Smooth muscle cell (in vitro differentiated cells): ENCODE measurements at regions not wholly inside any gene's neighbourhood (a gene's known extent, or its start where the extent isn't known, plus 50 kb on each side); places are given as distances from the start of the nearest gene placed in this dataset.

Experiments used
- DNase-seq: peaks from one replicate; lab custom pipeline; 2025; ENCODE audit not compliant: unreplicated experiment; lab: John Stamatoyannopoulos, UW
- H2AFZ ChIP-seq: fragments of 200-600 bp; sonication (generic); 2 replicates; pipeline ENCODE4 v1.6.0; 2016; ENCODE audit warnings: antibody characterized with exemption, low read depth, mild to moderate bottlenecking
- H3F3A ChIP-seq: fragments of 200-600 bp; sonication (generic); 2 replicates; pipeline ENCODE4 v1.6.0; 2017; ENCODE audit warnings: antibody characterized with exemption, low read depth
- H3K27ac ChIP-seq: fragments of 200-600 bp; sonication (generic); 2 replicates; pipeline ENCODE4 v1.5.1; 2016; ENCODE audit warnings: low read depth, mild to moderate bottlenecking
- H3K27me3 ChIP-seq: fragments of 200-600 bp; sonication (generic); 2 replicates; pipeline ENCODE4 v1.6.1; 2016; ENCODE audit warnings: low read depth, mild to moderate bottlenecking
- H3K36me3 ChIP-seq: fragments of 200-600 bp; sonication (generic); 2 replicates; pipeline ENCODE4 v1.5.1; 2016; ENCODE audit warnings: low read depth
- H3K4me1 ChIP-seq: fragments of 200-600 bp; sonication (generic); 2 replicates; pipeline ENCODE4 v1.5.1; 2016; ENCODE audit warnings: low read depth
- H3K4me2 ChIP-seq: fragments of 200-600 bp; sonication (generic); 2 replicates; pipeline ENCODE4 v1.6.0; 2016; ENCODE audit warnings: mild to moderate bottlenecking
- H3K4me3 ChIP-seq: fragments of 200-600 bp; sonication (generic); 2 replicates; pipeline ENCODE4 v1.5.1; 2016; ENCODE audit warnings: mild to moderate bottlenecking
- H3K79me2 ChIP-seq: fragments of 200-600 bp; sonication (generic); 2 replicates; pipeline ENCODE4 v1.6.0; 2016; ENCODE audit warnings: low read depth, mild to moderate bottlenecking
- H3K9ac ChIP-seq: fragments of 200-600 bp; sonication (generic); 2 replicates; pipeline ENCODE4 v1.6.0; 2016; ENCODE audit warnings: low read depth
- H3K9me3 ChIP-seq: fragments of 200-600 bp; sonication (generic); replicated peaks from 2 replicates; pipeline ENCODE4 v1.5.1; 2016; ENCODE audit warnings: low read depth
- H4K20me1 ChIP-seq: fragments of 200-600 bp; sonication (generic); 2 replicates; pipeline ENCODE4 v1.6.0; 2016; ENCODE audit warnings: low read depth
- WGBS: methylation state at CpG from one replicate; pipeline ENCODE4 v1.1.7; 2016; ENCODE audit warnings: low lambda C conversion rate; 5-methylcytosine and 5-hydroxymethylcytosine counted together
- TF ChIP-seq, protein P1 (sequence below): fragments of 200-600 bp; sonication (generic); IDR thresholded peaks from 2 replicates; pipeline ENCODE4 v1.5.1; 2017; ENCODE audit warnings: borderline replicate concordance, mild to moderate bottlenecking, antibody characterized with exemption; ENCODE audit not compliant: insufficient read depth, poor library complexity, severe bottlenecking

DNA sequence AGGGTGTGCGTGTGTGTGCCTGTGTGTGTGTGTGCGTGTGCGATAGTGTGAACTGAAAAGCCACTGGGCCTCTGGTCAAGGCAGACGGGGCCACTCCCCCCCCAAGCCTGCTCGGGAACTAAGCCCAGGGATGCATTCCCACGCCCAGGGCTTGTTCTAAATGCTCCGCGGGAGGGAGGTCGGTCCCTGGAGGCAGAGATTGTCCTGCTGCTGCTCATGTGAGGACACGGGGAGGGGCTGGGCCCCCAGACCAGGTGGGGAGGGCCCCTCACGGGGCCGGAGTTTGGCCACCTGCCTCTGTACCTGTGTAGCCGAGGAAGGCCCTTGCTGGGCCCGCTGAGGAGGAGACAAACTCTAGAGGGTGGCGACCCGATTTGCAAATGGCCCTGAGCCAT, 93.9 kb downstream of the PDGFA start:
- Histone ChIP-seq H3K9me3 (no peaks in the 10 kb centered on the region), H3K4me3 (no peak overlapping the region), H4K20me1 (no peaks in the 10 kb centered on the region), H3K36me3 (no peaks in the 10 kb centered on the region), H3K79me2 (no peaks in the 10 kb centered on the region), H3K4me2 (no peak overlapping the region), H3K9ac (no peak overlapping the region), H3K4me1 (no peaks in the 10 kb centered on the region), H3K27me3 (no peaks in the 10 kb centered on the region), H3K27ac (no peak overlapping the region), H2AFZ (no peak overlapping the region), H3F3A (no peaks in the 10 kb centered on the region)
- WGBS = 72% methylated on average over 16 of the region's 16 CpGs
- no peak for DNase-seq
- TF ChIP-seq, protein P1, sequence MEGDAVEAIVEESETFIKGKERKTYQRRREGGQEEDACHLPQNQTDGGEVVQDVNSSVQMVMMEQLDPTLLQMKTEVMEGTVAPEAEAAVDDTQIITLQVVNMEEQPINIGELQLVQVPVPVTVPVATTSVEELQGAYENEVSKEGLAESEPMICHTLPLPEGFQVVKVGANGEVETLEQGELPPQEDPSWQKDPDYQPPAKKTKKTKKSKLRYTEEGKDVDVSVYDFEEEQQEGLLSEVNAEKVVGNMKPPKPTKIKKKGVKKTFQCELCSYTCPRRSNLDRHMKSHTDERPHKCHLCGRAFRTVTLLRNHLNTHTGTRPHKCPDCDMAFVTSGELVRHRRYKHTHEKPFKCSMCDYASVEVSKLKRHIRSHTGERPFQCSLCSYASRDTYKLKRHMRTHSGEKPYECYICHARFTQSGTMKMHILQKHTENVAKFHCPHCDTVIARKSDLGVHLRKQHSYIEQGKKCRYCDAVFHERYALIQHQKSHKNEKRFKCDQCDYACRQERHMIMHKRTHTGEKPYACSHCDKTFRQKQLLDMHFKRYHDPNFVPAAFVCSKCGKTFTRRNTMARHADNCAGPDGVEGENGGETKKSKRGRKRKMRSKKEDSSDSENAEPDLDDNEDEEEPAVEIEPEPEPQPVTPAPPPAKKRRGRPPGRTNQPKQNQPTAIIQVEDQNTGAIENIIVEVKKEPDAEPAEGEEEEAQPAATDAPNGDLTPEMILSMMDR = no peak

- no peak overlapping the region for H3K4me2 ChIP-seq
- no peak overlapping the region for H3K4me3 ChIP-seq
- 87% methylated on average over 12 of the region's 12 CpGs for WGBS
- no peaks in the 10 kb centered on the region for H3K9me3 ChIP-seq
- no peaks in the 10 kb centered on the region for H4K20me1 ChIP-seq
- no peak overlapping the region for H2AFZ ChIP-seq
- no peak overlapping the region for H3K9ac ChIP-seq
- H3K4me1 ChIP-seq = no peaks in the 10 kb centered on the region
- H3K27ac ChIP-seq = no peak overlapping the region
- no peak for DNase-seq
- TF ChIP-seq, protein P1 = no peak
- H3K27me3 ChIP-seq = no peaks in the 10 kb centered on the region
- no peaks in the 10 kb centered on the region for H3K36me3 ChIP-seq
- H3F3A ChIP-seq = no peaks in the 10 kb centered on the region
- no peaks in the 10 kb centered on the region for H3K79me2 ChIP-seq
These were observed 93.1 kb downstream of the PDGFA start for GRCh38 chr7:426510-426909.

GRCh38 chr7:427506-428103, 92.0 kb downstream of the PDGFA start:
- no peak overlapping the region for H3K9ac ChIP-seq
- no peak overlapping the region for H3K4me2 ChIP-seq
- TF ChIP-seq, protein P1 = no peak
- no peaks in the 10 kb centered on the region for H3F3A ChIP-seq
- H3K27ac ChIP-seq = no peak overlapping the region
- H4K20me1 ChIP-seq = no peaks in the 10 kb centered on the region
- no peaks in the 10 kb centered on the region for H3K36me3 ChIP-seq
- H3K4me3 ChIP-seq = no peak overlapping the region
- WGBS = 93% methylated on average over 14 of the region's 18 CpGs
- no peak overlapping the region for H2AFZ ChIP-seq
- H3K4me1 ChIP-seq = no peaks in the 10 kb centered on the region
- H3K27me3 ChIP-seq = no peaks in the 10 kb centered on the region
- no peaks in the 10 kb centered on the region for H3K79me2 ChIP-seq
- DNase-seq = no peak
- H3K9me3 ChIP-seq = no peaks in the 10 kb centered on the region

GRCh38 chr7:428387-428786, 91.3 kb downstream of the PDGFA start:
- no peaks in the 10 kb centered on the region for H3K27me3 ChIP-seq
- H3K4me1 ChIP-seq = no peaks in the 10 kb centered on the region
- H2AFZ ChIP-seq = no peak overlapping the region
- H3K9me3 ChIP-seq = no peaks in the 10 kb centered on the region
- TF ChIP-seq, protein P1 = no peak
- H3K36me3 ChIP-seq = no peaks in the 10 kb centered on the region
- H3K9ac ChIP-seq = no peak overlapping the region
- H3K27ac ChIP-seq = no peak overlapping the region
- no peak overlapping the region for H3K4me3 ChIP-seq
- no peak overlapping the region for H3K4me2 ChIP-seq
- no peaks in the 10 kb centered on the region for H3F3A ChIP-seq
- no peaks in the 10 kb centered on the region for H3K79me2 ChIP-seq
- H4K20me1 ChIP-seq = no peaks in the 10 kb centered on the region
- 98% methylated on average over 18 of the region's 18 CpGs for WGBS
- no peak for DNase-seq
